ENCODE measurements at regions not wholly inside any gene's neighbourhood (a gene's known extent, or its start where the extent isn't known, plus 50 kb on each side); places are given as distances from the start of the nearest gene placed in this dataset.

- DNase-seq (ENCODE audit: low read depth in 2 of 2), result no peak
These were observed 178.5 kb downstream of the SH2D1A start for GRCh38 chrX:124524852-124525251.

GRCh38 chrX:124529786-124530185, 183.4 kb downstream of the SH2D1A start:
- no peak for DNase-seq (ENCODE audit: low read depth in 2 of 2)

GRCh38 chrX:124530803-124531202, 184.4 kb downstream of the SH2D1A start:
- no peak for DNase-seq (ENCODE audit: low read depth in 2 of 2)

DNA sequence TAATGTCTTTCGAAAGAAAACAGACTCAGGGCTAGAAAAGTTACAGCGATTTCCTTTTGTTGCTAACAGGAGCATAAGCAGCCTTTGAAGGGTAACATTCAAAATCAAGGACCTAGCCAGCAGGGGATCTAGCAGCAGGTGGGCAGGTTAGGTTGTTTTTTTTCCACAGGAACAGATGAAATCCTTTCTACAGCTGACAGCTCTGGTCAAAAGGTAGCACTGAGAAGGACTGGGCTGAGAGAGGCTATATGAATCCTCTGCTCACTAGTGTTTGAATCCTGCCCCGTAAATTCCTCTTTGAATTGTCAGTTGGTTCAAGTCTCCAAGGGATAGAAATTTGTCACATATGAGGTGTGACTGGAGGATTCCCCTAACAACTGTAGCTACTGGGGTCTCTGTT, 188.2 kb downstream of the SH2D1A start:
- no peak for DNase-seq (ENCODE audit: low read depth in 2 of 2)

GRCh38 chrX:124540474-124540873, 194.1 kb downstream of the SH2D1A start:
- DNase-seq (ENCODE audit: low read depth in 2 of 2), result no peak

- no peak for DNase-seq (ENCODE audit: low read depth in 2 of 2)
These were observed 202.2 kb downstream of the SH2D1A start for GRCh38 chrX:124548571-124548970.

DNA sequence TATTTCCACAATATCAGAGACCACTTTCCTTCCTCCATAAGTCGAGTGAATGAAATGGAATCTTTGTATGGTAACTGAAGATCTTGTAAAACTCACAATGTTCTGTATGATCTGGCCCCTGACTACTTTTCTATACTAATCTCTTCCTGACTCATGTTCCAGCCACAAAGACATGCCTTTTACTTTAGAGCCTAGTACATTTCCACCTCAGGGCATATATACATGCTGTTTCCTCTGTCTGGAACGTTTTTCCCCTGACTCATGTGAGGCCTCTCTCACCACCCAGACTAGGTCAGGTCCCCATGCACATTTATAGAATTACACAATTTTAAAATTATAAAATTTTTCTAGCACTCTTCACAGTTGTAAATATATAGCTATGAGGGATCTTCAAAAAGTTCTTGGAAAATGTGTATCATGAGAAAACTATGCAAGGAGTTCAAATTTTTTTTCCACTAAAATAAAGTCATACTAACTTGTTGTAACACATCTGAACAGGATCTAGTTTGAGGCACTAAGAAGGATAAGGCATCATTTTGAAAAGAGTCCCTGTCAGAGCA, 208.8 kb downstream of the SH2D1A start:
- no peak for DNase-seq (ENCODE audit: low read depth in 2 of 2)

GRCh38 chrX:124557976-124558375, 211.6 kb downstream of the SH2D1A start:
- no peak for DNase-seq (ENCODE audit: low read depth in 2 of 2)

DNA sequence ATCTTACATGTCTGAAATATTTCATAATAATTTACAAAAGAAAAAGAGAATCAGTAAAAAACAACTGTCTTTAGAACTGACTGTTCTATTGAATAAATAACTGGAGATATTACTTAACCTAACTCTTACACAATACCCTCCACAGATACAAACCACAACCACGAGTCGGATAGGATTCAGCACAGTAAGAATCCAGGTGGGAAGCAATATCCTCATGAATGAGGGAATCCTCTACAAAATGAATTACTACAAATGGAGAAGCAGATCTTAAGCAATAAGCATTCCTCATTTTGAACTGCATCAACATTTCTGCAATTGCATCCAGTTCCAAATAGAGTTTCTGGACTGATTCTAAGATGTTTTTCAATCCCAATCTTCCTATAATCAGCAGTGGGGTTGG, 227.1 kb downstream of the SH2D1A start:
- DNase-seq (ENCODE audit: low read depth in 2 of 2), result no peak

GRCh38 chrX:124592744-124593143, 246.4 kb downstream of the SH2D1A start:
- no peak for DNase-seq (ENCODE audit: low read depth in 2 of 2)

- no peak for DNase-seq (ENCODE audit: low read depth in 2 of 2)
These were observed 247.8 kb downstream of the SH2D1A start for GRCh38 chrX:124594017-124594651.

GRCh38 chrX:124605511-124605910, 259.1 kb downstream of the SH2D1A start:
- DNase-seq (ENCODE audit: low read depth in 2 of 2), result no peak

- DNase-seq (ENCODE audit: low read depth in 2 of 2), result no peak
These were observed 260.4 kb downstream of the SH2D1A start for GRCh38 chrX:124606724-124607123.

DNA sequence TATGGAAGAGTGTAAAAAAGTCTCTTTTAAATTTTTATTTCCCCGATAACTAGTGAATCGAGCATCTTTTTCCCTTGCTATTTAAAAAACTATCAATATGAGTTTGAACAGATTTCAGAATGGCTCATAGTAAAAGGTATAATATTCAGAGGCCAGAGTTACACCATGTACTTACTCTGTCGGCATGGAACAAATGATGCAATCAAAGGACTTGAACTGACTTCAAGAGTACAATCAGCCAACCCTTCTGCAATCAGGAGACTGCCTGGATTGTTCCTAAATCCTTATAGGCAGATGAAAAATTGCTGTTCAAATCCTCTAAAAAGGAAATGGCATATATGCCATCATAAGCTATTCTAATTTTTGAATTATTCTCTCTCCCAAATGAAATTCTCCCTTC, 273.3 kb downstream of the SH2D1A start:
- no peak for DNase-seq (ENCODE audit: low read depth in 2 of 2)

GRCh38 chrX:124634363-124634762, 288.0 kb downstream of the SH2D1A start:
- DNase-seq (ENCODE audit: low read depth in 2 of 2), result no peak

- no peak for DNase-seq (ENCODE audit: low read depth in 2 of 2)
These were observed 295.6 kb downstream of the SH2D1A start for GRCh38 chrX:124641737-124642491.

DNA sequence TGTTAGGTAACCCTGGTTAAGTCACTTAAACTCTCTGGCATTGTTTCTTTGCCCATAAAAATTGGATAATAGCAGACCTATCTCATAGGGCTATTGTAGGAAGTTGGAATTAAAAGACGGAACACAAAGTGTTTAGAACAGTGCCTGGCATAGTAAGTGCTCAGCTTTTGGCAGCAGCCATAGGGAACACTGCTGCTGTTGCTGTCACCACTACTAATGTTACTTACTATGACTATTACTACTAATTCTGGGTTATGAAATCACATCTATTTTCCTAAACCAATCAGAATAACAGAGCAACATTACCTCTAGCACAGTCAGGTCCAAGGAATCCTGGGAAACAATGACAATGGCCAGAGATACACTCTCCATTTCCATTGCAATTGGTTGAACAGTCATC, 300.0 kb downstream of the SH2D1A start:
- no peak for DNase-seq (ENCODE audit: low read depth in 2 of 2)

DNA sequence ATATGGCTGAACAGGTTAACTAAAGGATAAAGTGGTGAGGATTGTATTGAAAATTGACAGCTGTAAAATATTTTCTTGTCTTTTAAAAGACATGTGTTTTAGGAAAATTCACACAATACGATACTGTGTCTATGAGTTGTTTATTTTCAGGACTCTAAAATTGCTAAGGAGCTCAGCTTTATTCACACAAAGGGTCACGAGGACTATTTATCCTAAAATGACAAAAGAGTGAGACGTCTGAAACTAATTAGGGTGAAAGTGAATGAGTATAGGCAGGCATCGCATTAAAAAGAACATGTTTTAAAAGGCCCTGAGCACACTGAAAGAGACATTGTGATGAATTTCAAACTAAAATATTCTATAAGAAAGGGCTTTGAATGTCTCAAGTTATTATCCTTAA, 304.7 kb downstream of the SH2D1A start:
- DNase-seq (ENCODE audit: low read depth in 2 of 2), result no peak

DNA sequence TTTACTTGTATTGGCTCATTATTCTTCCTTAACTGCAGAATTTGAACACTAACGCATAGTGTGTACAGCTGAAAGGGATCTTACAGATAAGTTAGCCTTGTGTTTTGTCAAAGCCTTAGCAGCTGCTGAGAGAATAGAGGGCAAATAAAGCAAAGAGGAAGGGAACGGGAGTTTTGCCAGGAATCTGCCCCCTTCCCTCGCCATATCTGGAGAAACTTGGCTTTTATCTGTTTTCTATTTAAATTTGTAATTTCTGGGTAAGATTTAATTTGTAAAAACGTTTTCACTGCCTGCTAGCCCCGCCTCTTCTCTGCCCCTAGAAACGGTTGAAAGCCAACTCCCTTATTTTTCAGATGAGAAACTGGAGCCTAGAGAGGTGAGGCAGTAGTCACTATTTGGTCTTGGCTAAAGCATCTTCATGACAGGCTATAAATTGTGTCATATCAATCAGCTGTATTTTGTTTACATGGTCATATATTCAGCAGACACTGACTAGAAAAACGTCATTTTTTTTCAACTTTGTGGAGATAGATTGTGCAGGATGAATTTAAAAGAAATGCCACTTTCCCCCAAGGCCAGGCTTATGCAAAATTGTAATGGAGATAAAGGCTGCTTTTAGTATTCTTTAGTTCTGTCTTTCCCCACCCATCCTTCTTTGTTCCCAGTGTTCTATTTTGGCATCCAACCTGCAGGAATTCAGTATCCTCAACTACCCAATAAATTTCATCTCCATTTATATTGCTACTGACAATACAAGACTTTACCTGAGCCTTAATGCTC, 319.4 kb downstream of the SH2D1A start:
- no peak for DNase-seq (ENCODE audit: low read depth in 2 of 2)

DNA sequence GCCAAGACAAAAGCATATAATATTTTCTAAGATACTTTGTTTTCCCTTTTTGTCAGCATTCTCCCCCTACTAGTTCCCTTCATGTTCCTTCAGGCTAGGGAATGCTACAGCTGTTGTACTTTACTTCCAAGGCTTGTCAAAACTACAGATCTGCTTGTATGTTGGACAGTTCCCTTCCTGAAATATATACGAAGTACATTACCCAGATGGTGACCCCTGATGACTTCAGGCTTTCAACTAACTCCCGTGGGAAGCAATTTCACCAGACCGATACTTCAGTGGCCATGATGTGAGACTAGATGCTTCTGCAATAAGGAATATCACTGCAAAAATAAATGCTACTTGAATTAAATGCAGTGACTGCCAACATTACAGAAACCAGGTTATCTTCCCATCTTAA, 332.8 kb downstream of the SH2D1A start:
- no peak for DNase-seq (ENCODE audit: low read depth in 2 of 2)

- DNase-seq (ENCODE audit: low read depth in 2 of 2), result no peak
These were observed 333.9 kb downstream of the SH2D1A start for GRCh38 chrX:124680287-124680686.

- no peak for DNase-seq (ENCODE audit: low read depth in 2 of 2)
These were observed 344.1 kb downstream of the SH2D1A start for GRCh38 chrX:124690495-124690894.

GRCh38 chrX:124699876-124700275, 353.5 kb downstream of the SH2D1A start:
- no peak for DNase-seq (ENCODE audit: low read depth in 2 of 2)
